Activated CD4-positive, alpha-beta T cell treated with anti-CD3 and anti-CD28 coated beads, Interleukin-2, amount 10 ng/mL, durations not matched to agents 24 days and 14 days (primary cell): ENCODE measurements at regions not wholly inside any gene's neighbourhood (a gene's known extent, or its start where the extent isn't known, plus 50 kb on each side); places are given as distances from the start of the nearest gene placed in this dataset.
"Not testable (repeated sequence)": the region's sequence is repeated elsewhere in the genome, so short reads cannot be mapped to it uniquely, and the experiment has no call there.

Experiments used
- DNase-seq: peaks from one replicate; pipeline ENCODE4 v3.0.0; 2022
- H3K27ac Mint-ChIP-seq: one replicate; pipeline ENCODE4 v1.8.0; 2022; ENCODE audit warnings: mild to moderate bottlenecking, mixed read lengths
- H3K27me3 Mint-ChIP-seq: one replicate; pipeline ENCODE4 v1.8.0; 2022; ENCODE audit warnings: mixed read lengths
- H3K36me3 Mint-ChIP-seq: one replicate; pipeline ENCODE4 v1.8.0; 2022; ENCODE audit warnings: low read depth, mild to moderate bottlenecking, mixed read lengths
- H3K4me1 Mint-ChIP-seq: one replicate; pipeline ENCODE4 v1.8.0; 2021; ENCODE audit warnings: mixed read lengths
- H3K4me3 Mint-ChIP-seq: one replicate; pipeline ENCODE4 v1.8.0; 2022; ENCODE audit warnings: mild to moderate bottlenecking, moderate library complexity, mixed read lengths
- H3K9me3 Mint-ChIP-seq: one replicate; pipeline ENCODE4 v1.8.0; 2021; ENCODE audit warnings: mixed read lengths
- intact Hi-C: fragments of 100-400 bp; cut with micrococcal nuclease; formaldehyde crosslinking; loops from one replicate; pipeline ENCODE4 v1.15.1; 2023

GRCh38 chr2:208579678-208580077 is 173.1 kb downstream of the PTH2R start:
- H3K4me3 Mint-ChIP-seq = no peak overlapping the region
- no peaks in the 10 kb centered on the region for H3K27me3 Mint-ChIP-seq

GRCh38 chr2:208584378-208584985 is 177.9 kb downstream of the PTH2R start:
- intact Hi-C loops = no loop called here
- Mint-ChIP-seq H3K4me1 (no peaks in the 10 kb centered on the region), H3K27ac (no peak overlapping the region), H3K36me3 (no peaks in the 10 kb centered on the region), H3K9me3 (no peaks in the 10 kb centered on the region), H3K27me3 (no peaks in the 10 kb centered on the region), H3K4me3 (no peak overlapping the region)
- no peak for DNase-seq

More at GRCh38 chr2:208579678-208580077, 173.1 kb downstream of the PTH2R start:
- Mint-ChIP-seq H3K4me1 (no peaks in the 10 kb centered on the region), H3K9me3 (no peaks in the 10 kb centered on the region), H3K36me3 (no peaks in the 10 kb centered on the region), H3K27ac (no peak overlapping the region)
- intact Hi-C loops = no loop called here
- no peak for DNase-seq

GRCh38 chr2:208586516-208586915 is 179.9 kb downstream of the PTH2R start:
- Mint-ChIP-seq H3K27me3 (no peaks in the 10 kb centered on the region), H3K9me3 (no peaks in the 10 kb centered on the region), H3K4me3 (no peak overlapping the region), H3K36me3 (no peaks in the 10 kb centered on the region), H3K4me1 (no peaks in the 10 kb centered on the region), H3K27ac (no peak overlapping the region)
- no peak for DNase-seq
- intact Hi-C loops = no loop called here

- H3K4me1 Mint-ChIP-seq = no peaks in the 10 kb centered on the region
- no peaks in the 10 kb centered on the region for H3K9me3 Mint-ChIP-seq
- H3K27me3 Mint-ChIP-seq = no peaks in the 10 kb centered on the region
- no peak overlapping the region for H3K4me3 Mint-ChIP-seq
- intact Hi-C loops = no loop called here
- H3K36me3 Mint-ChIP-seq = no peaks in the 10 kb centered on the region
- DNase-seq = no peak
- no peak overlapping the region for H3K27ac Mint-ChIP-seq
Observed at GRCh38 chr2:208594642-208595385, 188.2 kb downstream of the PTH2R start.

GRCh38 chr2:208595386-208596275 is 189.0 kb downstream of the PTH2R start:
- no peaks in the 10 kb centered on the region for H3K36me3 Mint-ChIP-seq
- intact Hi-C loops = no loop called here
- no peak for DNase-seq
- H3K4me1 Mint-ChIP-seq = no peaks in the 10 kb centered on the region
- H3K27me3 Mint-ChIP-seq = no peaks in the 10 kb centered on the region
- no peaks in the 10 kb centered on the region for H3K9me3 Mint-ChIP-seq
- no peak overlapping the region for H3K27ac Mint-ChIP-seq
- no peak overlapping the region for H3K4me3 Mint-ChIP-seq

GRCh38 chr2:208607694-208608093 is 201.1 kb downstream of the PTH2R start:
- H3K27ac Mint-ChIP-seq = no peak overlapping the region
- no peaks in the 10 kb centered on the region for H3K4me1 Mint-ChIP-seq
- intact Hi-C loops = no loop called here
- H3K36me3 Mint-ChIP-seq = no peaks in the 10 kb centered on the region
- H3K27me3 Mint-ChIP-seq = no peaks in the 10 kb centered on the region
- no peak overlapping the region for H3K4me3 Mint-ChIP-seq
- H3K9me3 Mint-ChIP-seq = peaks cover 3% of the 10 kb centered on the region
- DNase-seq = no peak

GRCh38 chr2:208608122-208608835 is 201.7 kb downstream of the PTH2R start:
- peaks cover 3% of the 10 kb centered on the region for H3K9me3 Mint-ChIP-seq
- H3K36me3 Mint-ChIP-seq = no peaks in the 10 kb centered on the region
- no peak overlapping the region for H3K4me3 Mint-ChIP-seq
- H3K27ac Mint-ChIP-seq = no peak overlapping the region
- DNase-seq = no peak
- H3K4me1 Mint-ChIP-seq = no peaks in the 10 kb centered on the region
- intact Hi-C loops = no loop called here
- H3K27me3 Mint-ChIP-seq = no peaks in the 10 kb centered on the region

GRCh38 chr2:208609166-208609804 is 202.7 kb downstream of the PTH2R start:
- Mint-ChIP-seq H3K27me3 (no peaks in the 10 kb centered on the region), H3K9me3 (peaks cover 3% of the 10 kb centered on the region), H3K27ac (no peak overlapping the region), H3K4me3 (no peak overlapping the region), H3K4me1 (no peaks in the 10 kb centered on the region), H3K36me3 (no peaks in the 10 kb centered on the region)
- intact Hi-C loops = no loop called here
- DNase-seq = no peak

- H3K9me3 Mint-ChIP-seq, intact Hi-C loops, DNase-seq, H3K4me1 Mint-ChIP-seq, H3K4me3 Mint-ChIP-seq, H3K36me3 Mint-ChIP-seq, H3K27ac Mint-ChIP-seq, H3K27me3 Mint-ChIP-seq: not testable (repeated sequence)
Observed at GRCh38 chr2:208615675-208616074, 209.1 kb downstream of the PTH2R start.

- Mint-ChIP-seq H3K4me1 (no peaks in the 10 kb centered on the region), H3K36me3 (no peaks in the 10 kb centered on the region), H3K4me3 (no peak overlapping the region), H3K9me3 (no peaks in the 10 kb centered on the region), H3K27me3 (no peaks in the 10 kb centered on the region), H3K27ac (no peak overlapping the region)
- intact Hi-C loops = no loop called here
- DNase-seq = no peak
Observed at GRCh38 chr2:208618220-208618619, 211.6 kb downstream of the PTH2R start.

- Mint-ChIP-seq H3K27ac (no peak overlapping the region), H3K9me3 (no peaks in the 10 kb centered on the region), H3K36me3 (no peaks in the 10 kb centered on the region), H3K4me1 (no peaks in the 10 kb centered on the region), H3K27me3 (no peaks in the 10 kb centered on the region), H3K4me3 (no peak overlapping the region)
- no peak for DNase-seq
- intact Hi-C loops = no loop called here
Observed at GRCh38 chr2:208619993-208620392, 213.4 kb downstream of the PTH2R start.

- Mint-ChIP-seq H3K36me3 (no peaks in the 10 kb centered on the region), H3K27me3 (no peaks in the 10 kb centered on the region), H3K4me1 (no peaks in the 10 kb centered on the region), H3K9me3 (no peaks in the 10 kb centered on the region), H3K27ac (no peak overlapping the region), H3K4me3 (no peak overlapping the region)
- intact Hi-C loops = no loop called here
- DNase-seq = no peak
Observed at GRCh38 chr2:208620487-208620978, 213.9 kb downstream of the PTH2R start.
